HG03342 (cell line): ENCODE measurements at regions not wholly inside any gene's neighbourhood (a gene's known extent, or its start where the extent isn't known, plus 50 kb on each side); places are given as distances from the start of the nearest gene placed in this dataset.

Experiments
- ATAC-seq: cut with Tn5 transposase; IDR thresholded peaks from one replicate; pipeline ENCODE4 v1.9.1; 2021; ENCODE audit warnings: mild to moderate bottlenecking, moderate library complexity; ENCODE audit not compliant: unreplicated experiment

GRCh38 chr4:143055997-143056396, 128.7 kb upstream of the USP38 start:
- ATAC-seq, result no peak

- ATAC-seq, result no peak
Measured at GRCh38 chr4:143071351-143071750, 113.4 kb upstream of the USP38 start.

DNA sequence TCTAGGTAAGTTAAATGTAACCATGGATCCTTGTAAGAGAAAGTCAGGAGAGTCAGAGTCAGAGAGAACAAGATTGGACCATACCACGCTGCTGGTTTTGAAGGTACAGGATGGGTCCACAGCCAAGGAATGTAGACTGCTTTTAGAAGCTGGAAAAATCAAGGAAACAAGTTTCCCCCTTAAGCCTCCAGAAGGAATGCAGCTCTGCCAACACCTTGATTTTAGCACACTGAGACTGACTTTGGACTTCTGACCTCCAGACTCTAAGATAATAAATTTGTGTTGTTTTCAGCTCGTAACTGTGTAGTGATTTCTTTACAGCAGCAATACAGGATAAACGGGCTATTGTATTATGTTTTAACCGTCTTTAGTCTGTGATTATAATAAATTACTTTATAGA, 108.0 kb upstream of the USP38 start:
- no peak for ATAC-seq

- no peak for ATAC-seq
Measured at GRCh38 chr4:143082701-143083100, 102.0 kb upstream of the USP38 start.

DNA sequence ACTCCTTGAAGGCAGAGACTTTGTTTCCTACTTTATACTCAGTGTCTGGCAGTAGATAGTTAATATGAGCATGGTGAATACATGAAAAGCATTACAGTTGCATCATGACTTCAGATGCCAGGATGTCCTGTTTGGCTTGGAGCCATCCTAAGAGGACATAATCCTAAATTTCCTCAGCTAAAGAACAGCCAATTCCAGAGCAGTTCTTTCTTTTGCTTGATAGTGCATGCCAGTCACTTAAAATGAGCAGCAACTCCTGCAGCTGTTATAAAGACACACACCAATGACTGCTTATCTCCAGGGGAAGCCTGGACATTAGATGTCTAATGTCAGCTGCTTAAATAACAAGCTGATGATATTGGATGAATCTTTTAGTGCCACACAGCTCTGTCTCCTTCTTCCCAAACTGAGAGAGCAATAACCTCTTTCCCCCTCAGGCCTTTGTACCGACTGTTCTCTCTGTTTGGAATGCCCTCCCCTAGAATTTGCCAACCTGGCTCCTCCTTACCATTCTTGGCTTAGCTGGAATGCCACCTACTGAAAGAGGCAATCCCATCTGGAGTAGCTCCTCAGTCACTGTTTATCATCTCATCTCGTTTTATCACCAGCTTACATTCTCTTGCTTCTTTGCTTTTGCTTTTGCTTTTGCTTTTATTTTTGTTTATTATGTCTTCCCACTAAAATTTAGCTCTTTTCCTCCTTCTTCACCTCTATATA, 100.8 kb upstream of the USP38 start:
- no peak for ATAC-seq

GRCh38 chr4:143084566-143084965, 100.2 kb upstream of the USP38 start:
- ATAC-seq, result no peak

DNA sequence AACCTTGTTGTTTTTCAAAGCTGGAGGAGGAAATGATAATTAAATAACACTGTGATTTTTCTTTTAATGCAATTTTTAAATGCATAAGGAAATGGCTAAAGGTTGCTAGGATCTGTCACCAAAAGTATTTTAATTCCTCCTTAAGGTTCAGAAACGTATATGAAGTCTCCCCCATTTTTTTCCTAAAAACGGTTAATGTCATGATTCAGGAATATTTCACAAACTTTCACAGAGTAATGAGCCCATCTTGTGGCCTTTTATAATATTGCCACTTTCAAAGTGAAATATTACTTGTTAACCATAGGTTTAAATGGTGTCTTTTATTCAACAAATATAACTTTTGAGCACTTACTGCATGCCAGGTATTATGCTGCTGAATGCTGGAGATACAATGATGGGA, 99.5 kb upstream of the USP38 start:
- ATAC-seq, result no peak

DNA sequence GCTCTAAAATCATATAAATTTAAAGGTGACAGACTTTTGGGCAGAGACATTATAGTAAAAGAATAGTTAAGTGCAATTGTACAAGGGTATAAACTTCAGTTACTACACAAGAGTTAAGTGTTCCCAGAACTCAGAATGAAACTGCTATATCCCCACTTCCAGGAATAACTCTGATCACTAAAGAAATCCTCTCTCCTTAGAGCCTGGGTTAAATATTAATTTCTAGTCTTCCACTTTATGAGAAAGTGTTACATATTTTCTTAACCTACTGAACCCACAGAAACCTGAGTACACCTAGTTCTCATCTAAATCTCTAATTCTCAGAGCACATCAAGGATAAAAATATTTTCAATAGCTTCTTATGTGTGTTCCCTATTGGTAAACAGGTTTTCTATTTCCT, 99.1 kb upstream of the USP38 start:
- ATAC-seq, result no peak

GRCh38 chr4:143089291-143089690, 95.4 kb upstream of the USP38 start:
- no peak for ATAC-seq

DNA sequence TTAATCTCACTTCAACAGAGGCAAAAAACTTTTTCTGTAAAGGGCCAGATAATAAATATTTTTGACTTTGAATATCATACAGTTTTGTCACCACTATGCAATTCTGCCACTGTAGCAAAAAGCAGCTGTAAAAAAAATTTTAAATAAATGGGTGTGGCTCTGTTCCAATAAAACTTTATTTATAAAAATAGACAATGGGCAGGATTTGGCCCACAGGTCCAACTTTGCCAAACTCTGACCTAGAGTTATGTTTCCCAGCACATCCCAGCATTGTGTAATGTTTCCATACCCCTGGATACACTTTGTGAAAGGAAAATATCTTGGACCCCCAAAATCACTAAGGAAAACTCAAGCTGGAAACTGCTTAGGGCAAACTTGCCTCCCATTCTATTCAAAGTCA, 94.9 kb upstream of the USP38 start:
- ATAC-seq, result no peak

- no peak for ATAC-seq
Measured at GRCh38 chr4:143091862-143092261, 92.9 kb upstream of the USP38 start.

DNA sequence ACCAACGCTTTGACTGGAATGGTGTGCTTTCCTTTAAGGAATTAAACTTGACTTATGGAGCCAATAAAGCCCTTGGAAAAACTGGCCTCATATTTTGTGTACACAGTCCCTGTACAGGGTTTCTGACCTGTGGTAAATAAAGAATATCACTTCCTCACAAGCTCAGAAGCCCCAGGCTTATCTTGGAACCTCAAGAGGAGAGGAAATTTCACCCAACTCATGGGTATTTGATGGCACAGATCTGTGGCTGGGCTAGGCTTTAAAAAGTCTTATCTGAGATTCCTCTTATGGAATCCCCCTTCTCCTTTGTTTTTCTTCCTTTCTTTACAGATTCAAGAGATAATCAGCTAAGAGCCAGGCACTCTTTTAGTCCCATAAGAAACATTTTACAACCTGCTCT, 89.3 kb upstream of the USP38 start:
- ATAC-seq, result no peak

- ATAC-seq, result no peak
Measured at GRCh38 chr4:143097751-143098150, 87.0 kb upstream of the USP38 start.

DNA sequence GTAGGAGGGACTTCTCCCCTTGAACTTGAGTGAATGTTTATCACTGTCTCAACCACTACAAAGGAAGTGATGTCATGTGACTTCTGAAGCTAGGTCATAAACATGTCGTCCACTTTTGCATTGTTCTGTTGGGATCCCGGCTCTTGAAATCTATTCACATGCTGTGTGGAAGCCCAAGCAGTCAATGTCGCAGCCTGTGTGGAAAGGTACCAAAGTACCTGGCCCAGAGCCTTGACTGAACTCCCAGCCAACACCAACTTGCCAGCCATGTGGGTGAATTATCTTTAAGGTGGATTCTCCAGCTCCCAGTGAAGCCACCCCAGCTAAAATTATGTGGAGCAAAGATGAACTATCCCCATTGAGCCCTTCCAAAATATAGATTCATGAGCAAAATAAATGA, 85.0 kb upstream of the USP38 start:
- no peak for ATAC-seq

DNA sequence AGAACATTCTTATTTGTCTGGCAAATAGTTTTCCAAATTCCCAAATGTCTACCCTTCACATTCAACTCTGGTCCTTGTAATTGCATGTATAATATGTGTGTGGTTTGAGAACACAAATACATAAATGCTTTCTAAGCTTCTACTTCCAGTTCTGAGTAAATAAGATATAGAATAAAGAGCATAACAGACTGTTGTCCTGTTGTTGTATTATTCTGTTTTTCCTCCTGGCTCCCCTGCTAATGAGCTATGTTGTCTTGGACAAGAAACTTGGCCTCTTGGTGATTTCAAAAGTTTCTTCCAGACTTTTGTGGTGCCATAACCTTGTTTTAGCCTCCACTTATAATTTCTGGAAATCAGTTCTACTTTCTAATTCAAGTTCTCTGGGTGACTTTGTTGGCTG, 75.3 kb upstream of the USP38 start:
- no peak for ATAC-seq

DNA sequence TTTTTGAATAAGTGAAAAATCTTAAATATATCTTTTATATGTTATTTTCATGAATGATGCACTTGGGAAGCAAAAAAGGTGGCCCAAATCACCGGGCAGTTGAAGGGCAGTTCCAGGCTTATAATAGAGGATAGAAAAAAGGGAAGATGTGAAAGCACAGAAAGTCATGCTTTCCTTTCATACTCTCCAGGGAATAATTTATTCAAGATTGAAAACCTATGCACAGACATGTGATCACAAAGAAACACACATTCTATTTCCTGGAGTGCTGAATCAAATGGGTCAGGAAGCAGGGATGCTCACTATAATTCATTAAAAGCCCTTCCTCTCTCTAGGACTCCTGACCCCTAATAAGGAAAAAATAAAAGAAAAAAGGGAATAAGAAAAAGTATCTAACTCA, 66.1 kb upstream of the USP38 start:
- ATAC-seq, result no peak

- no peak for ATAC-seq
Measured at GRCh38 chr4:143127621-143128020, 57.1 kb upstream of the USP38 start.

DNA sequence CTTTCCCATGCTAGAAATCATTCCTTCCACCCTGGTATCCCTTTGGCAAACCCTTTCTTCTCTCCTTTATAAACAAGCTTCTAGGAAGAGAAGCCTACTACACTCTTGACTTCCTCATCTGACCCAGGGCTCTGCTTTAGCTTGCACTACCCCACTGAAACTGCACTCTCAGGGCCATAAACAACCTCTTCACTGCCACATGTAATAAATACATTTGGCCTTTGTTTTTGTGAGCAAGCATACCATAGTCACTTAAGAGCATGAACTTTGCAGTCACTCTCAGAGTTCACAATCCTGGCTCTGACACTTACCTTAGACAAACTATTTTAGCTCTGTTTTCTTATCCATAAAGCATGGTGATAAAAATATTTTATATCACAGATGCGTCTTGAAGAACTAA, 50.7 kb upstream of the USP38 start:
- no peak for ATAC-seq
